GM23248 (cell line): ENCODE measurements at regions not wholly inside any gene's neighbourhood (a gene's known extent, or its start where the extent isn't known, plus 50 kb on each side); places are given as distances from the start of the nearest gene placed in this dataset.

Experiments
- DNase-seq: peaks from one replicate; pipeline ENCODE4 v3.0.0-alpha.2; 2015
- H2AFZ ChIP-seq: fragments of 200-600 bp; sonication (generic); 2 replicates; pipeline ENCODE4 v1.6.1; 2016; ENCODE audit warnings: antibody characterized with exemption
- H3F3A ChIP-seq: fragments of 200-600 bp; sonication (generic); 2 replicates; pipeline ENCODE4 v1.6.1; 2016; ENCODE audit warnings: mild to moderate bottlenecking, antibody characterized with exemption, mixed run types; ENCODE audit not compliant: insufficient read depth
- H3K27ac ChIP-seq: fragments of 200-600 bp; sonication (generic); 2 replicates; pipeline ENCODE4 v1.5.1; 2016; ENCODE audit warnings: mild to moderate bottlenecking
- H3K27me3 ChIP-seq: fragments of 200-600 bp; sonication (generic); replicated peaks from 2 replicates; pipeline ENCODE4 v1.6.1; 2016; ENCODE audit warnings: mild to moderate bottlenecking; ENCODE audit not compliant: insufficient read depth
- H3K36me3 ChIP-seq: fragments of 200-600 bp; sonication (generic); 2 replicates; pipeline ENCODE4 v1.6.1; 2016; ENCODE audit warnings: low read depth, mild to moderate bottlenecking
- H3K4me1 ChIP-seq: fragments of 200-600 bp; sonication (generic); 2 replicates; pipeline ENCODE4 v1.6.1; 2016; ENCODE audit warnings: mild to moderate bottlenecking; ENCODE audit not compliant: insufficient read depth
- H3K4me2 ChIP-seq: fragments of 200-600 bp; sonication (generic); one replicate; pipeline ENCODE4 v1.6.1; 2016; ENCODE audit warnings: mild to moderate bottlenecking; ENCODE audit not compliant: unreplicated experiment
- H3K4me3 ChIP-seq: fragments of 200-600 bp; sonication (generic); 2 replicates; pipeline ENCODE4 v1.5.1; 2016; ENCODE audit warnings: mild to moderate bottlenecking
- H3K79me2 ChIP-seq: fragments of 200-600 bp; sonication (generic); 2 replicates; pipeline ENCODE4 v1.6.1; 2016; ENCODE audit warnings: mild to moderate bottlenecking; ENCODE audit not compliant: insufficient read depth
- H3K9ac ChIP-seq: fragments of 200-600 bp; sonication (generic); 2 replicates; pipeline ENCODE4 v1.6.1; 2016; ENCODE audit warnings: mild to moderate bottlenecking
- H3K9me2 ChIP-seq: fragments of 200-600 bp; sonication (generic); 2 replicates; pipeline ENCODE4 v1.6.1; 2016; ENCODE audit warnings: mixed run types, mild to moderate bottlenecking, moderate library complexity; ENCODE audit not compliant: insufficient read depth
- H3K9me3 ChIP-seq: fragments of 200-600 bp; sonication (generic); one replicate; pipeline ENCODE4 v1.6.1; 2017; ENCODE audit warnings: low read depth
- H4K20me1 ChIP-seq: fragments of 200-600 bp; sonication (generic); 2 replicates; pipeline ENCODE4 v1.6.0; 2016; ENCODE audit not compliant: insufficient read depth
- EZH2 ChIP-seq: fragments of 200-600 bp; sonication (generic); IDR thresholded peaks from 2 replicates; pipeline ENCODE4 v1.6.1; 2018; ENCODE audit warnings: antibody characterized with exemption, mild to moderate bottlenecking; ENCODE audit not compliant: insufficient read depth, poor library complexity, severe bottlenecking
- EZH2phosphoT487 ChIP-seq: fragments of 200-600 bp; sonication (generic); IDR thresholded peaks from 2 replicates; pipeline ENCODE4 v1.6.1; 2018; ENCODE audit warnings: antibody characterized with exemption, moderate library complexity, mild to moderate bottlenecking, low read depth; ENCODE audit not compliant: insufficient read depth
- WGBS, 2 experiments: methylation state at CpG; one replicate each; pipeline ENCODE4 v1.1.6; 2015 to 2017; ENCODE audit warnings: low lambda C conversion rate in 2 of 2, low coverage in 1 of 2; ENCODE audit errors: missing lambda C conversion rate in 2 of 2; 5-methylcytosine and 5-hydroxymethylcytosine counted together
- in situ Hi-C: fragments of 300-500 bp; cut with MboI; formaldehyde crosslinking; loops from 2 replicates; pipeline ENCODE4 v1.15.0; 2020

DNA sequence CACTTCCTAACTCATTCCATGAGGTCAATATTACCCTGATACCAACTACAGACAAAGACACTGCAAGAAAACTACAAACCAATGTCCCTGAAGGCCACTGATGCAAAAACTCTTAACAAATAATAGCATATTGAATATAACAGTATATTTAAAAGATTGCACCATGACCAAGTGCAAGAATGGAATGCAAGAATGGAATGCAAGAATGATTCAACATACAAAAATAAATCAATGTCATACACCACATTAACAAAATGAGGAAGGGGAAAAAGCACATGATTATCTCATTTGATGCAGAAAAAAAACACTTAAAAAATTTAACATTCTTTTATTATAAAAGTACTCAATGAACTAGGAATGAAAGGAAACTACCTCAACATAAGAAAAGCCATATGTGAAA lies 463.1 kb upstream of the NECTIN3 start:
- Histone ChIP-seq H3K9me2 (0 out of 2 replicates have a peak, but pooled peaks cover 3% of the 10 kb centered on the region), H2AFZ (peak overlapping the region; percentile 36; the same call in 1 of the 2 replicates), H3K9me3 (no peaks in the 10 kb centered on the region), H3K79me2 (no peaks in the 10 kb centered on the region), H3K4me2 (no peak overlapping the region), H3K27ac (no peak overlapping the region), H3K36me3 (no peaks in the 10 kb centered on the region), H4K20me1 (no peaks in the 10 kb centered on the region), H3F3A (no peaks in the 10 kb centered on the region), H3K9ac (no peak overlapping the region), H3K4me3 (no peak overlapping the region), H3K4me1 (peaks cover 9% of the 10 kb centered on the region; the same call in 1 of the 2 replicates), H3K27me3 (no peaks in the 10 kb centered on the region)
- peak; percentile 27 for DNase-seq
- TF ChIP-seq EZH2 (no peak), EZH2phosphoT487 (no peak)
- in situ Hi-C loops: no loop called here

DNA sequence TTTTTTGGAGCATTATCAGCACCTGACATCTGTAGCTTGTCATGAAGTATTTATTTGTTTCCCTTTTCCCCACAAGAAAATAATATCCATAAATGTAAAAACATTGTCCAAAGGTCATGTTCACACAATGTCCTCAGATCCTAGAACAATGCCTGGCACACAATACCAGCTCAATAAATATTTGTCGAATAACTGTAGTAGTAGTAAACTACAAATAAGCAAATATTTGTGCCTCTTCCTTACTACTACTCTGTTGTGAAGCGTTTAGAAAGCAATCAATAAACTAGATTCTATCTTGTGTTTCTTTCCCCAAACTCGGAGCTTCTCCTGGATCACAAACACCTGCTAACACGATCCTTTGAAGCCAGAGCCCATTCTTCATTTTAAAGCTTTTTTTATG lies 459.6 kb upstream of the NECTIN3 start:
- TF ChIP-seq EZH2phosphoT487: no peak
- no peak for TF ChIP-seq EZH2
- Histone ChIP-seq H3K9me2 (0 out of 2 replicates have a peak, but pooled peaks cover 3% of the 10 kb centered on the region), H3K79me2 (no peaks in the 10 kb centered on the region), H3K9me3 (no peaks in the 10 kb centered on the region), H3K9ac (no peak overlapping the region), H3K27ac (no peak overlapping the region), H3K4me2 (no peak overlapping the region), H3K4me1 (peaks cover 9% of the 10 kb centered on the region; the same call in 1 of the 2 replicates), H3K27me3 (no peaks in the 10 kb centered on the region), H4K20me1 (no peaks in the 10 kb centered on the region), H2AFZ (no peak overlapping the region), H3K36me3 (no peaks in the 10 kb centered on the region), H3K4me3 (no peak overlapping the region), H3F3A (no peaks in the 10 kb centered on the region)
- WGBS, 2 experiments: 52 to 64% methylated on average over 4 of the region's 4 CpGs
- no peak for DNase-seq
- in situ Hi-C loops: no loop called here

DNA sequence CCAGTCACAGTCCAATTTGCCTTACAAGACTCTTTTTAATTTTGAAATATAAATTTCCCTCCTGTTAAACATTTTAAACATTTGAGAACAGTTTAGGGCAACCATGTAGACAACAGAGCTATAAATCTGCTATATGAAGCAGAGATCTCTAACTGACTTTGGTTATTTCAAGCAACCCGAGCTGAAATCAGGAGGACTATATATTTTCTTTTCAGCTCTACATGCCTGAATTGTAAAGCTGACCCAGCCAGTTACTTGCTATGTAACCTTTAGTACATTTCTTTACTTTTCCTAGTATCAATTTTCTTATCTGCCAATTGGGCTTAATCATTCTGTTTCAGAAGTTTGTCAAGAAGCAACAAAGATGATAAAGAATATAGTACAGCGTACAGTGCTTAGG lies 457.4 kb upstream of the NECTIN3 start:
- H3K27me3 ChIP-seq: no peaks in the 10 kb centered on the region
- H3F3A ChIP-seq: no peaks in the 10 kb centered on the region
- H3K9me2 ChIP-seq: 0 out of 2 replicates have a peak, but pooled peaks cover 3% of the 10 kb centered on the region
- H3K9ac ChIP-seq: no peak overlapping the region
- TF ChIP-seq EZH2 (no peak), EZH2phosphoT487 (no peak)
- H4K20me1 ChIP-seq: no peaks in the 10 kb centered on the region
- H3K79me2 ChIP-seq: no peaks in the 10 kb centered on the region
- 0 out of 2 replicates have a peak overlapping the region, but pooled peaks have one; percentile 25 for H2AFZ ChIP-seq
- no peak overlapping the region for H3K27ac ChIP-seq
- in situ Hi-C loops: no loop called here
- no peak overlapping the region for H3K4me2 ChIP-seq
- no peak overlapping the region for H3K4me3 ChIP-seq
- 92 to 93% methylated on average over 2 of the region's 2 CpGs for WGBS, 2 experiments
- H3K36me3 ChIP-seq: no peaks in the 10 kb centered on the region
- no peak for DNase-seq
- H3K4me1 ChIP-seq: no peaks in the 10 kb centered on the region
- H3K9me3 ChIP-seq: no peaks in the 10 kb centered on the region

DNA sequence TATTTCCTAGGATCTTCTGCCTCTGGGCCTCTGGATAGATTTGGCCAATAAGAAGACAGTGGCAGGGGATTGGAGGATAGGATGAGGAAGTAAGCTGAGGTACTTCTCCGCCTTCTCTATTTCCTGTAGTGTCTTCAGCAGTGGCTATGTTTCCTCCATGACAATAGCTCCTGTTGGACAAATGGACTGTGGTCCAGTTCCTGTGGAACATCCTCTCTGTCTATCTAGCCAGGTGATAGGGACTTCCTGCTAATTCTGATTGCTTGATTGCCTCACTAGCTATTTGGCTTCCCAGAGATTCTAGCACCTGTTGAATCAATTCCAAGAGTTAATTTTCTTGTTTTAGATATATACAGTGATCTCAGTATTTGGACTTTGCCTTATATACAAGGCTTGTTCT lies 456.2 kb upstream of the NECTIN3 start:
- WGBS, 2 experiments: 92 to 96% methylated on average over 1 of the region's 1 CpG
- no peak overlapping the region for H3K27ac ChIP-seq

More for the DNA sequence above, 456.2 kb upstream of the NECTIN3 start:
- no peak for DNase-seq
- Histone ChIP-seq H3K9ac (no peak overlapping the region), H3K36me3 (no peaks in the 10 kb centered on the region), H3K9me3 (no peaks in the 10 kb centered on the region), H3K4me3 (no peak overlapping the region), H3K27me3 (no peaks in the 10 kb centered on the region), H3K4me2 (no peak overlapping the region), H3F3A (no peaks in the 10 kb centered on the region), H4K20me1 (no peaks in the 10 kb centered on the region), H3K9me2 (no peaks in the 10 kb centered on the region), H2AFZ (no peak overlapping the region), H3K4me1 (no peaks in the 10 kb centered on the region), H3K79me2 (no peaks in the 10 kb centered on the region)
- in situ Hi-C loops: no loop called here
- no peak for TF ChIP-seq EZH2phosphoT487
- no peak for TF ChIP-seq EZH2
